ENCODE measurements at regions not wholly inside any gene's neighbourhood (a gene's known extent, or its start where the extent isn't known, plus 50 kb on each side); places are given as distances from the start of the nearest gene placed in this dataset.

DNA sequence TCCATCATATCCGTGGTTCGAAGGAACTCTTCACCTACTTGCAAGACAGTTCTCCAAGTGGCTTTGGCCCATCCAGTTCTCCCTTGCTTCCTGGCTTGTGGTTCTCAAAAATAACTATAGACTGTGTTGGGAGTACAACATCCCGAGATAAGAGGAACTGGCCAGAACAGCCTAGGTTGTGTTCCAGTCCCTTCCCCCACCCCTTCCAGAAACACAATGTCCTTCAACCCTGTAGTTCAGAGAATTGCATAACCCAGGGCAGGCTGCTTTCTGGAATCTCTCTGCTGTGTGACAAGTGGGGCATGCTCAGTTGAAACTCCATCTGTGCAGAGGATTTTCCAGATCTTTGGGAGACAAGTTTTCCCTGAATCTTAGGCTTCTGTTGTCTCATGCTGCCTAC, 206.5 kb downstream of the PCDH10 start:
- Mint-ChIP-seq H3K27me3 (ENCODE audit: low read depth) (no peaks in the 10 kb centered on the region), H3K4me1 (peaks cover 5% of the 10 kb centered on the region), H3K36me3 (peaks cover 12% of the 10 kb centered on the region), H3K27ac (no peak overlapping the region), H3K4me3 (no peak overlapping the region), H3K9me3 (peaks cover 21% of the 10 kb centered on the region)
- ChIA-PET CTCF (no interaction called here), POLR2A (no interaction called here)
- ATAC-seq (no peak), DNase-seq (ENCODE audit: low spot score) (no peak)
- TF ChIP-seq JAZF1 (CRISPR knock-in tag; IDR thresholded peaks at IDR 0.05) (no peak), EMX1 (CRISPR knock-in tag; IDR thresholded peaks at IDR 0.05) (no peak), FOXK1 (CRISPR knock-in tag; IDR thresholded peaks at IDR 0.05) (no peak), TEAD4 (CRISPR knock-in tag; IDR thresholded peaks at IDR 0.05) (no peak), GABPB1 (CRISPR knock-in tag; IDR thresholded peaks at IDR 0.05) (no peak), JUN (CRISPR knock-in tag; IDR thresholded peaks at IDR 0.05) (no peak), ZNF396 (CRISPR knock-in tag; IDR thresholded peaks at IDR 0.05; ENCODE audit: borderline replicate concordance) (no peak), ZNF263 (CRISPR knock-in tag; IDR thresholded peaks at IDR 0.05; ENCODE audit: low read depth) (no peak)
- TF ChIP-seq, protein P1, sequence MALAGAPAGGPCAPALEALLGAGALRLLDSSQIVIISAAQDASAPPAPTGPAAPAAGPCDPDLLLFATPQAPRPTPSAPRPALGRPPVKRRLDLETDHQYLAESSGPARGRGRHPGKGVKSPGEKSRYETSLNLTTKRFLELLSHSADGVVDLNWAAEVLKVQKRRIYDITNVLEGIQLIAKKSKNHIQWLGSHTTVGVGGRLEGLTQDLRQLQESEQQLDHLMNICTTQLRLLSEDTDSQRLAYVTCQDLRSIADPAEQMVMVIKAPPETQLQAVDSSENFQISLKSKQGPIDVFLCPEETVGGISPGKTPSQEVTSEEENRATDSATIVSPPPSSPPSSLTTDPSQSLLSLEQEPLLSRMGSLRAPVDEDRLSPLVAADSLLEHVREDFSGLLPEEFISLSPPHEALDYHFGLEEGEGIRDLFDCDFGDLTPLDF (CRISPR knock-in tag; IDR thresholded peaks at IDR 0.05) = no peak
- TF ChIP-seq, protein P2, sequence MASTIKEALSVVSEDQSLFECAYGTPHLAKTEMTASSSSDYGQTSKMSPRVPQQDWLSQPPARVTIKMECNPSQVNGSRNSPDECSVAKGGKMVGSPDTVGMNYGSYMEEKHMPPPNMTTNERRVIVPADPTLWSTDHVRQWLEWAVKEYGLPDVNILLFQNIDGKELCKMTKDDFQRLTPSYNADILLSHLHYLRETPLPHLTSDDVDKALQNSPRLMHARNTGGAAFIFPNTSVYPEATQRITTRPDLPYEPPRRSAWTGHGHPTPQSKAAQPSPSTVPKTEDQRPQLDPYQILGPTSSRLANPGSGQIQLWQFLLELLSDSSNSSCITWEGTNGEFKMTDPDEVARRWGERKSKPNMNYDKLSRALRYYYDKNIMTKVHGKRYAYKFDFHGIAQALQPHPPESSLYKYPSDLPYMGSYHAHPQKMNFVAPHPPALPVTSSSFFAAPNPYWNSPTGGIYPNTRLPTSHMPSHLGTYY (CRISPR knock-in tag; IDR thresholded peaks at IDR 0.05) = no peak
- TF ChIP-seq, protein P3, sequence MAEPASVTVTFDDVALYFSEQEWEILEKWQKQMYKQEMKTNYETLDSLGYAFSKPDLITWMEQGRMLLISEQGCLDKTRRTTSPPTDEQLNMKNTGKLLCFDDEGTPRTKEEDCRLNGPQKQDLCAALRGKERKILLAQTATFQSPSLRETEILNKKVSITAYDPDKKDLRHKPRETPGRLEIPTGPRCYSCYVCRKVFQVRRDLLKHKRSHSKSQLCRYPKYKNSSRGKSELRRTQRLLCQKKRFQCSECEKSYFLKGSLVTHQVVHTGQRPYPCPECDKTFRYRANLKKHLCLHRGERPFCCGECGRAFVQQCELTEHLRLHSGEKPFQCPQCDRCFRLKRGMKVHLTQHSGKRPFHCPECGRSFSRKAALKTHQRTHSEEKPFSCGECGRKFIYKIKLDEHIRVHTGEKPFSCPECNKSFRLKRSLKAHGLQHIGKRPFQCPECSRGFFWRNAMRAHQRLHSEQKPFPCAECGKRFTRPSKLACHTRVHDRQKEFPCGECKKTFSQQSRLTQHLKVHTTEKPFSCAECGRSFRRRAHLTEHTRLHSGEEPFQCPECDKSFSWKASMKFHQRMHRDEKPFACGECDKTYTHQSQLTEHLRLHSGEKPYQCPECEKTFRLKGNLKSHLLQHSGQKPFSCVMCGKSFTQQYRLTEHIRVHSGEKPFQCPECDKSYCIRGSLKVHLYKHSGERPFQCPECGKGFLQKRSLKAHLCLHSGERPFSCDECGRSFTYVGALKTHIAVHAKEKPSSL (CRISPR knock-in tag; conservative IDR thresholded peaks at IDR 0.05) = no peak
- TF ChIP-seq, protein P4, sequence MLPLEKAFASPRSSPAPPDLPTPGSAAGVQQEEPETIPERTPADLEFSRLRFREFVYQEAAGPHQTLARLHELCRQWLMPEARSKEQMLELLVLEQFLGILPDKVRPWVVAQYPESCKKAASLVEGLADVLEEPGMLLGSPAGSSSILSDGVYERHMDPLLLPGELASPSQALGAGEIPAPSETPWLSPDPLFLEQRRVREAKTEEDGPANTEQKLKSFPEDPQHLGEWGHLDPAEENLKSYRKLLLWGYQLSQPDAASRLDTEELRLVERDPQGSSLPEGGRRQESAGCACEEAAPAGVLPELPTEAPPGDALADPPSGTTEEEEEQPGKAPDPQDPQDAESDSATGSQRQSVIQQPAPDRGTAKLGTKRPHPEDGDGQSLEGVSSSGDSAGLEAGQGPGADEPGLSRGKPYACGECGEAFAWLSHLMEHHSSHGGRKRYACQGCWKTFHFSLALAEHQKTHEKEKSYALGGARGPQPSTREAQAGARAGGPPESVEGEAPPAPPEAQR (CRISPR knock-in tag; IDR thresholded peaks at IDR 0.05) = no peak
- TF ChIP-seq, protein P5, sequence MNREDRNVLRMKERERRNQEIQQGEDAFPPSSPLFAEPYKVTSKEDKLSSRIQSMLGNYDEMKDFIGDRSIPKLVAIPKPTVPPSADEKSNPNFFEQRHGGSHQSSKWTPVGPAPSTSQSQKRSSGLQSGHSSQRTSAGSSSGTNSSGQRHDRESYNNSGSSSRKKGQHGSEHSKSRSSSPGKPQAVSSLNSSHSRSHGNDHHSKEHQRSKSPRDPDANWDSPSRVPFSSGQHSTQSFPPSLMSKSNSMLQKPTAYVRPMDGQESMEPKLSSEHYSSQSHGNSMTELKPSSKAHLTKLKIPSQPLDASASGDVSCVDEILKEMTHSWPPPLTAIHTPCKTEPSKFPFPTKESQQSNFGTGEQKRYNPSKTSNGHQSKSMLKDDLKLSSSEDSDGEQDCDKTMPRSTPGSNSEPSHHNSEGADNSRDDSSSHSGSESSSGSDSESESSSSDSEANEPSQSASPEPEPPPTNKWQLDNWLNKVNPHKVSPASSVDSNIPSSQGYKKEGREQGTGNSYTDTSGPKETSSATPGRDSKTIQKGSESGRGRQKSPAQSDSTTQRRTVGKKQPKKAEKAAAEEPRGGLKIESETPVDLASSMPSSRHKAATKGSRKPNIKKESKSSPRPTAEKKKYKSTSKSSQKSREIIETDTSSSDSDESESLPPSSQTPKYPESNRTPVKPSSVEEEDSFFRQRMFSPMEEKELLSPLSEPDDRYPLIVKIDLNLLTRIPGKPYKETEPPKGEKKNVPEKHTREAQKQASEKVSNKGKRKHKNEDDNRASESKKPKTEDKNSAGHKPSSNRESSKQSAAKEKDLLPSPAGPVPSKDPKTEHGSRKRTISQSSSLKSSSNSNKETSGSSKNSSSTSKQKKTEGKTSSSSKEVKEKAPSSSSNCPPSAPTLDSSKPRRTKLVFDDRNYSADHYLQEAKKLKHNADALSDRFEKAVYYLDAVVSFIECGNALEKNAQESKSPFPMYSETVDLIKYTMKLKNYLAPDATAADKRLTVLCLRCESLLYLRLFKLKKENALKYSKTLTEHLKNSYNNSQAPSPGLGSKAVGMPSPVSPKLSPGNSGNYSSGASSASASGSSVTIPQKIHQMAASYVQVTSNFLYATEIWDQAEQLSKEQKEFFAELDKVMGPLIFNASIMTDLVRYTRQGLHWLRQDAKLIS (CRISPR knock-in tag; IDR thresholded peaks at IDR 0.05; ENCODE audit: borderline replicate concordance) = no peak

DNA sequence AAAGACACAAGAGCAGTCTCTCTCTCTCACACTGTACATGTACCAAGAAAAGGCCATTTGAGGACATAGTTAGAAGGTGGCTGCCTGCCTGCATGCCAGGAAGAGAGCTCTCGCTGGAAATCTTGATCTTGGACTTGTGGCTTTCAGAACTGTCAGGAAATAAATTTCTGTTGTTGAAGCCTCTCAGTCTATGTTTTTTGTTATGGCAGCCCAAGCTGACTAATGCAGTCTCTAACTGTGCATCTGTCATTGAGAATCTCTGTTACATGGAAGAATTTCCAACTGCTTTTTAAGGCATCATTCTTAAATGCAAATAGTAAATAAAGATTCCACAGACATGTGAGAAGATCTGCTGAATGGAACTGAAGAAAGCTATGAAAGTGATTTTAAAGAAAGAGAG, 198.3 kb downstream of the PCDH10 start:
- TF ChIP-seq NFATC4 (CRISPR knock-in tag; IDR thresholded peaks at IDR 0.05) = no peak
- ChIA-PET CTCF (no interaction called here), POLR2A (no interaction called here)
- Mint-ChIP-seq H3K4me1 (no peaks in the 10 kb centered on the region), H3K9me3 (peaks cover 7% of the 10 kb centered on the region), H3K27ac (no peak overlapping the region), H3K27me3 (ENCODE audit: low read depth) (no peaks in the 10 kb centered on the region), H3K4me3 (no peak overlapping the region), H3K36me3 (no peaks in the 10 kb centered on the region)
- DNase-seq (ENCODE audit: low spot score) = no peak
- ATAC-seq = no peak

Measured in WTC11 (cell line).